CD4-positive, alpha-beta T cell treated with Interleukin-21 for 1 hour (primary cell): ENCODE measurements at regions not wholly inside any gene's neighbourhood (a gene's known extent, or its start where the extent isn't known, plus 50 kb on each side); places are given as distances from the start of the nearest gene placed in this dataset.

Experiments
- DNase-seq: peaks from one replicate; pipeline ENCODE4 v3.0.0-alpha.2; 2020

DNA sequence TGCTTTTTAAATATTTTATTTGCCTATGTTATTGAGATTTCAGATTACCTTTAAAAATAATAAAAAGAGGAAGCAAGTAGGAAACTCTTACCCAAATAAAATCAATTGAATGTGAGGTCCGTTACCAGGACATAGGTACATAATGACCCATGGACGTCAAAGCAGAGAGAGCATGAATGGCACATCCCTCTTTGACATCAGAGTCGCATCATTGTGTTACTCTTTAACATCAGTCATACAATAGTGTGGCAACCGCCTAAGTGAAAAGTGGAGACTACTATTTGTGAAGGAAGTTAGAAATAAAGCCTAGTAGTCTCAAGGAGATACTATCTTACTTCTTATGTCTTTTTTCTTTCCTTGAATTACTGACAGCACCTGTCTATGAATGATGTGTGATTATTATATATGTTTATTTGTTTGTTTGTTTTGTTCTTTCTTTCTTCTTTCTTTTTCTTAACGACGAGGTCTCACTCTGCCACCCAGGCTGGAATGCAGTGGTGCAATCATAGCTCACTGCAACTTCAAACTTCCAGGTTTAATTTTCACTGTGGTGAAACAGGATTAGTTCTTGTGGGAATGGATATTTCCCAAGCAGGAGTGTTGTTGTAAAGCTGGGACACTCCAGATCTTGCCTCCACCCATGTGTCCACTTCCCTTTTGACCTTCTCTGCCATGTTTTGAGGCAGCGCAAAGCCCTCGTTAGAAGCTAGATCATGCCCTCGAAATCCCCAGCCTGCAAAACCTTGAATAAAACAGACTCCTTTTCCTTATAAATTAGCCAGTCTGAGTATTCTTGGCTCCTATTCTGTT lies 407.2 kb upstream of the NETO1 start:
- no peak for DNase-seq

DNA sequence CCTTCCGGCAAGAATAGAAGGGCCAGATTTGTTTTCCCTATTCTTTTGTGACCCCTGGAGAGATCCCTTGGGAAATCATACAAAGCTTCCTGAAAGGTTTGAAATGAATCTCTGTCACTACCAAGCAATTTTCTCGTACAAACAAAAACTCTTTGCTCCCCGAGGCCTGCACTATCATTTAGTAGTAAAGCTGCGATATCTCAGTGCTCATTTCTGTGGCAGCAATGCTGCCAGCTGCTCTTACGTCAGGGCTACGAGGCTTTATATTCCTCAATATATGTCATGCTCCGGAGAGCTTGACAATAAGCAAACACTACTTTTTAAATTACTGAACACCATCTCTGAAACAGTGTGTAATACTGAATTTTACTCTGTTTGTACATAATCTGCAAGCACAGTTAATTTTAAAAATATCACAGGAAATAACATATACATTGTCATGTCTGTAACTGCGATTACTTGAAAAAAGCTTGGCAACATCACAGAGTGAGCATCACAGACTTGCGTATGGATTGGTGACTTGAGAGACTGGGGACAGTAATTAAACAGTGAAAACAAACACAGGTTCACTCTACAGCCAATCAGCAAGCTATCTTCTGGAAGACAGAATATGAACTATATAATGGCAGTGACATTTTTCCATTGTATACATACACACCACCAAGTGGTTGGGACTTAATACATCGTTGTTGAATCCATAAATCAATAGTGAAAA lies 403.3 kb upstream of the NETO1 start:
- no peak for DNase-seq

DNA sequence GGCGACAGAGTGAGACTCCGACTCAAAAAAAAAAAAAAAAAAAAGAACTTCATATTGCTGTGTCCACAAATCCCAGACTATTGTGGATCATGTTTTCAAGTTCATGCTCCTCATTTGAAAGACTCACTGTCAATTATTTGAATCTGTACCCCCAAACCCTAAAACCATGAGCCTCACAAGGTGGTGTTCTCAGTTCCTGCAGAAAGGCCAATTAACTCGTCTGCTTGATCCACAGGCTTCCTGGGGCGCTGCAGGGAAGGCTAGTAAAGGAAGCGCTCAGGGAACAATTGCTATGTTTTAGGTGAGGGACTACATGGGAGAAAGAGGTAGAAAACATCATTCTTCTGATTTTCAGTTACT lies 396.8 kb upstream of the NETO1 start:
- no peak for DNase-seq

- no peak for DNase-seq
These were observed 394.1 kb upstream of the NETO1 start for GRCh38 chr18:73261923-73262322.

- no peak for DNase-seq
These were observed 393.5 kb upstream of the NETO1 start for GRCh38 chr18:73261243-73261642.

GRCh38 chr18:73258375-73259087 lies 390.7 kb upstream of the NETO1 start:
- no peak for DNase-seq

DNA sequence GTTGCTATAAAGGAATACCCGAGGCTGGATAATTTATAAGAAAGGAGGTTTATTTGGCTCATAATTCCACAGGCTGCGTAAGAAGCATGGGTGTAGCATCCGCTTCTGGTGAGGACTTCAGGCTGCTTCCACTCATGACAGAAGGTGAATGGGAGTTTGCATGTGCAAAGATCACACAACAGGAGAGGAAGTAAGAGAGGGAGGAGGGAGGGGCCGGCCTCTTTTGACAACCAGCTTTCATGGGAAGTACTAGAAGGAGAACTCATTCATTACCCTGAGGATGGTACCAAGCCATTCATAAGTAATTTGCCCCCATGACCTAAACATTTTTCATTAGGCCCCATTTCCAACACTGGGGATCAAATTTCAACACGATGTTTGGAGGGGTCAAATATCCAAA lies 386.8 kb upstream of the NETO1 start:
- DNase-seq, result no peak

GRCh38 chr18:73249030-73249429 lies 381.2 kb upstream of the NETO1 start:
- DNase-seq, result no peak

DNA sequence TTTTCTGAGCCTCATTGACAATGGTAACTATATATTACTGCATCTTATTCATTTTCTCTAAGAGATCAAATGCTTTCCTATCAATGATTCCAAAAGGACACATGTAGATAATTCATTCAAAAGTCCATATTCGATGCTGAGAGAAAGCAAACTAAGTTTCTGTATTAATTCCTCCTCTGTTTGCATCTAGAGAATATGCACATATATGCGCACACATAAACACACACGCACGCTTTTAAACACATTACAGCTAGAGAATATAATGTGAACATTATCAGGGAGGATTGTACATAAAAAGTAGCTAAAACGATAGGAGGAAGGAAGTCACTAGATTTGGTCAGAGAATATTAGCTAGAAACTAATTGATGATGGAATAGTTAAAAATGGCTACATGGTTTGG lies 379.0 kb upstream of the NETO1 start:
- DNase-seq, result no peak

DNA sequence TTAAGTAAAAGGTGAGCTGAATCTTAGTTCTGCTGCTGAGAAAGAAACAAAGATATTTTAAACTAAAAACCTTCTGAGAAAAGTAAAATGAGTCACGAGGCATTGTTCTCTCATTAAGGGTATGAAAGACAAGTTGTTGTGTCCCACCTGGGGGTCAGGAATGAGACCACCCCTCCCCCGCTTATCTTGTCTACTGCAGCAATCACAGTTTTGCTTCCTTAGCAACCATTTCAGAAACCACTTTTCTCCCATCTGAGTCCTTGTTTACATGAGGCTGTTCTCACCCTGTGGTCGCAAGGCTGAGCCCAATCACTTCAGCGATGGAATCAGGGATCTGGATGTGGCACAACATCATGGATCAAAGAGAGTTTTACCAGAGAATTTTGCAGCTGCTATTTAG lies 377.6 kb upstream of the NETO1 start:
- no peak for DNase-seq

GRCh38 chr18:73244401-73244800 lies 376.6 kb upstream of the NETO1 start:
- DNase-seq, result no peak

- DNase-seq, result no peak
These were observed 373.1 kb upstream of the NETO1 start for GRCh38 chr18:73240899-73241298.

GRCh38 chr18:73235921-73236320 lies 368.1 kb upstream of the NETO1 start:
- no peak for DNase-seq

DNA sequence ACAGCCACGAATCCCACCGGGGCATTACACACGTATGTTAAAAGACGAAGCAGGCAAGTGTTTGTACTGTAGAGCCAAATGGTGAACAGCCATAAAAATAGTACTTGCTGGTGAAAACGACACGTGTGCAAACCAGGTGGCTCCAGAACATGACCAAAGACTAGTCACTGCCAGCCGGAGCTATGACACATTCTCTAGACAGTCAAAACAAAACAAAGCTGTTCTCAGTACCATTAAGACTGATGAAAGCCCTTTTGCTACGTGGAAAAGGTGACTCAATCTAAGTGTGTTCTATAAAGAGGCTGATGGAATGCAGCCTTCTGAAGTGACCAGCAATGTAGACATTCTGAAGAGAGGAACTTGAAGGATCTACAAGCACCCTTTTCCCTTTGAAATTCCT lies 367.7 kb upstream of the NETO1 start:
- no peak for DNase-seq

DNA sequence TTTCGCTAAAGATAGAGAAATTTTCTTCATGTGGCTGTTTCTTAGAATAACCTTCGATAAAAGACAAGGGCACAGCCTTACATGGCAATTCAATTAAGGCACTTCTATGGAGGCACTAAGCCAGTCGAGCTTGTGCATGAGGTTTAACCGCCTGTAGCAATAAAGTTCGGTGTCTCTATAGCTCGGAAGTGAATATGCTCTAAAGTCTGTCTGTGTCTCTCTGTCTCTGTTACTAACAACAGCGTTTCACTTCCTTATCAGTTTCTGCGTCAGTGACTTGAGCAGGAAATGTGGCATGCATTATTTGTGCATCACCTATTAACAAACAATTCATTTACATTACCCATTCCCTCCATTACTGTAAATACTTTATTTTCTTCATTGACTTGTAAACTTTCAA lies 365.1 kb upstream of the NETO1 start:
- no peak for DNase-seq

- DNase-seq, result no peak
These were observed 352.9 kb upstream of the NETO1 start for GRCh38 chr18:73220663-73221062.

DNA sequence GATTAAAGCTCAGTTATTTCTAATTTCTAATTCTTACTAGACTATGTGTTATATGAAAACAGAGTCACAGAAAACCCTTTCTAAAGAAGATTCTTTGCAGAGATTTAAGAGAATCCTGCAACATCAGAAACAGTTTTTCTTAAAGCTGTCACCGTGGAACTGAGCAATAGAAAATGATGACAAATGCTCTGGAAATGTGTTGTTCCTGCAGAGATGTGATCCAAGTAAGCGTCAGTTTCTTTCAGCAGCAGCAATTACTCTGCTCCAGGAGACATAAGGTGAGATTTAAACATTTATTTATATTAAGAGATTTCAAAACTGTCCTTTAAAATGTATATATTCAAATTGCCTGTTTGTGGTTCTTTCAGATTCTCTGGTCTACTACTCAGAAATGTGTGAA lies 350.5 kb upstream of the NETO1 start:
- no peak for DNase-seq

DNA sequence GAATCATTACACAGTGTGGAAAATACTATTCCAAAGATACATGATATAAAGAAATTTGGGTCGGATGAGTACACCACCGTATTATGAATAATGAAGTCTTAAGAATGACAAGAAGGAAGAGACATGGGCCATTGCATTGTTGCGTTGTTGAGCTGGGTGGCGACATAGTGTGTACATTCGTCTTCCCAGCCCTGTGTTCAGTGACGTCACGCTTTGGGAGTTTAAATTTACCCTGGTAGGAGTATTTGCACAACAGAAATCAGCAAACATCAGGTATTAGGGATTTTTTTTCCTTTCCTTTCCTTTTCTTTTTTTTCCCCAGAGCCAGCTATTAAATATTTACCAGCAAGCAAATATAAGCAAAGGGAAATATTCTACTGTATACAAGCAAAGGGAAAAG lies 347.2 kb upstream of the NETO1 start:
- no peak for DNase-seq

- DNase-seq, result no peak
These were observed 344.7 kb upstream of the NETO1 start for GRCh38 chr18:73212442-73212841.

DNA sequence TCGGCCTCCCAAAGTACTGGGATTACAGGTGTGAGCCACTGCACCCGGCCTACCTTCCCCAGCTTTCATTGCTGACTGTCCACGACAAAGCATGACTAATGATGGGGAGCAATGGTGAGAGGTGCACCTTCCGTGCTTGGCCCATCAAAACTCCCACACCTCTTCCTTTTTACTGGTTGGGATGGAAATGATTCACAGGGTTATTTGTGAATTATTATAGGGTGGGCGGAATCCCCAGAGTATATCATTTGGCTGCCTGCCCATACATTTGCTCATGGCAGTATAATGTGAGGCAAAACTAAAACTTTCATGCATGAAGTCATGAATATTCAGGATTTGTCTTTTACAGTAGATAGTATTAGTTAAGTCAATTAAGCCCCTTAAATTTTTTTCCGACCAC lies 334.2 kb upstream of the NETO1 start:
- DNase-seq, result no peak

DNA sequence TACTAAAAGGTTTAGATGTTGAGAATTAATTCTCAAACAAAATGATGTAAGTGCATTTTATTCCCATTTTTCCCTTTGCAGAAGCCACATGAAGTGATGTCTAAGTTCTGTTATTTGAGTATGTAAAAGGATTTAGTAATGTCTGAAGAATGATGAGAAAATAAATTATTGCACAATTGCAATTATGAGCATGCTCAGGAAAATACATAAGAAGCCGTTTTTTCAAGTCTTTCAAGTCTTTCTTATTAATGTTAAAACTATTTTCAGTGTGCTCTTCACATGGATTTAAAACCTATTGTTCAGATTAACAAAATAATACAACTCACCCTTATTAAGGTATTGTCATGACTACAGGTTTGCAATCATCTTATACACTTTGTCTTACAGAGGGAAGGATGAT lies 331.4 kb upstream of the NETO1 start:
- DNase-seq, result no peak

GRCh38 chr18:73189718-73190117 lies 321.9 kb upstream of the NETO1 start:
- DNase-seq, result no peak

DNA sequence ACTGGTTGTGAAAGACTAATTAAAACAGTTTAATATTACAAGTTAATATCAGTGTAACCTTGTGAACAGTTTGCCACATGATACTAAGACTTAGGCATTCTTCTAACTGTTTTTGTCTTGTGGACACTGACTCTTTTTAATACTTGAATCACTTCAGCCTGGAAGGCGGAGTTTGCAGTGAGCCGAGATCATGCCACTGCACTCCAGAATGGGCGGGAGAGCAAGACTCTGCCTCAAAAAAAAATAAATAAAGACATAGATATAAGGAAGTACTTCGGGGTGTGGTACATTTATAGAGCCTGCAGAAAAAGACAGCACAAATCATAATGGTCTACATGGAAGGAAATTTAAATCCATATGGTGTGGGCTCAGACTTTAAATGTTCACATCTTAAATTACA lies 300.4 kb upstream of the NETO1 start:
- no peak for DNase-seq

DNA sequence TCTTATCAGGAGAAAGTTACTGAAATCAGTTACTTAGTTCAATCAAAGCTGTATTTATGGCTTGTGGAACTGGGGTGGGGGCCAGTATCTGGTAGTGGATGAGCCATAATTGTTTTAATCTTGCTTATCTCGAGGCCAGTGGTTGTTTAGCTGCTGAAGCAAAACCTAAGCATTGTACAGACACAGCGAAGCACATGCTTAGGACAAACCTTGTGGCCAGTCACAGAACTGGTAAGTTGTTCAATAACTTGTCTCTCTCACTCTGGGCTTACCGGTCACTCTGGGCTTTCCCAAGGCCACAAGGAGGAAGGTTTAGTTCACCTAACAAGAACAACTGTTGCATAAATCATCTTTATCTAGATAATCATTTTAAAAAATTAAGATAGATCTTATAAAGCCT lies 296.6 kb upstream of the NETO1 start:
- DNase-seq, result no peak
